GM23248 (cell line): ENCODE measurements at regions not wholly inside any gene's neighbourhood (a gene's known extent, or its start where the extent isn't known, plus 50 kb on each side); places are given as distances from the start of the nearest gene placed in this dataset.

Source experiments
- DNase-seq: peaks from one replicate; pipeline ENCODE4 v3.0.0-alpha.2; 2015
- H2AFZ ChIP-seq: fragments of 200-600 bp; sonication (generic); 2 replicates; pipeline ENCODE4 v1.6.1; 2016; ENCODE audit warnings: antibody characterized with exemption
- H3F3A ChIP-seq: fragments of 200-600 bp; sonication (generic); 2 replicates; pipeline ENCODE4 v1.6.1; 2016; ENCODE audit warnings: mild to moderate bottlenecking, antibody characterized with exemption, mixed run types; ENCODE audit not compliant: insufficient read depth
- H3K27ac ChIP-seq: fragments of 200-600 bp; sonication (generic); 2 replicates; pipeline ENCODE4 v1.5.1; 2016; ENCODE audit warnings: mild to moderate bottlenecking
- H3K27me3 ChIP-seq: fragments of 200-600 bp; sonication (generic); replicated peaks from 2 replicates; pipeline ENCODE4 v1.6.1; 2016; ENCODE audit warnings: mild to moderate bottlenecking; ENCODE audit not compliant: insufficient read depth
- H3K36me3 ChIP-seq: fragments of 200-600 bp; sonication (generic); 2 replicates; pipeline ENCODE4 v1.6.1; 2016; ENCODE audit warnings: low read depth, mild to moderate bottlenecking
- H3K4me1 ChIP-seq: fragments of 200-600 bp; sonication (generic); 2 replicates; pipeline ENCODE4 v1.6.1; 2016; ENCODE audit warnings: mild to moderate bottlenecking; ENCODE audit not compliant: insufficient read depth
- H3K4me2 ChIP-seq: fragments of 200-600 bp; sonication (generic); one replicate; pipeline ENCODE4 v1.6.1; 2016; ENCODE audit warnings: mild to moderate bottlenecking; ENCODE audit not compliant: unreplicated experiment
- H3K4me3 ChIP-seq: fragments of 200-600 bp; sonication (generic); 2 replicates; pipeline ENCODE4 v1.5.1; 2016; ENCODE audit warnings: mild to moderate bottlenecking
- H3K79me2 ChIP-seq: fragments of 200-600 bp; sonication (generic); 2 replicates; pipeline ENCODE4 v1.6.1; 2016; ENCODE audit warnings: mild to moderate bottlenecking; ENCODE audit not compliant: insufficient read depth
- H3K9ac ChIP-seq: fragments of 200-600 bp; sonication (generic); 2 replicates; pipeline ENCODE4 v1.6.1; 2016; ENCODE audit warnings: mild to moderate bottlenecking
- H3K9me2 ChIP-seq: fragments of 200-600 bp; sonication (generic); 2 replicates; pipeline ENCODE4 v1.6.1; 2016; ENCODE audit warnings: mixed run types, mild to moderate bottlenecking, moderate library complexity; ENCODE audit not compliant: insufficient read depth
- H3K9me3 ChIP-seq: fragments of 200-600 bp; sonication (generic); one replicate; pipeline ENCODE4 v1.6.1; 2017; ENCODE audit warnings: low read depth
- H4K20me1 ChIP-seq: fragments of 200-600 bp; sonication (generic); 2 replicates; pipeline ENCODE4 v1.6.0; 2016; ENCODE audit not compliant: insufficient read depth
- EZH2 ChIP-seq: fragments of 200-600 bp; sonication (generic); IDR thresholded peaks from 2 replicates; pipeline ENCODE4 v1.6.1; 2018; ENCODE audit warnings: antibody characterized with exemption, mild to moderate bottlenecking; ENCODE audit not compliant: insufficient read depth, poor library complexity, severe bottlenecking
- EZH2phosphoT487 ChIP-seq: fragments of 200-600 bp; sonication (generic); IDR thresholded peaks from 2 replicates; pipeline ENCODE4 v1.6.1; 2018; ENCODE audit warnings: antibody characterized with exemption, moderate library complexity, mild to moderate bottlenecking, low read depth; ENCODE audit not compliant: insufficient read depth
- WGBS, 2 experiments: methylation state at CpG; one replicate each; pipeline ENCODE4 v1.1.6; 2015 to 2017; ENCODE audit warnings: low lambda C conversion rate in 2 of 2, low coverage in 1 of 2; ENCODE audit errors: missing lambda C conversion rate in 2 of 2; 5-methylcytosine and 5-hydroxymethylcytosine counted together
- in situ Hi-C: fragments of 300-500 bp; cut with MboI; formaldehyde crosslinking; loops from 2 replicates; pipeline ENCODE4 v1.15.0; 2020

- Histone ChIP-seq H3K4me3 (no peak overlapping the region), H3K27me3 (no peaks in the 10 kb centered on the region), H3K4me2 (no peak overlapping the region), H4K20me1 (no peaks in the 10 kb centered on the region), H3F3A (no peaks in the 10 kb centered on the region), H2AFZ (no peak overlapping the region), H3K79me2 (no peaks in the 10 kb centered on the region), H3K9me3 (no peaks in the 10 kb centered on the region), H3K27ac (no peak overlapping the region), H3K36me3 (no peaks in the 10 kb centered on the region), H3K9me2 (no peaks in the 10 kb centered on the region), H3K9ac (no peak overlapping the region), H3K4me1 (no peaks in the 10 kb centered on the region)
- in situ Hi-C loops, result no loop called here
- no peak for TF ChIP-seq EZH2phosphoT487
- no peak for TF ChIP-seq EZH2
- 12 to 15% methylated on average over 3 of the region's 3 CpGs for WGBS, 2 experiments
- no peak for DNase-seq
Measured at GRCh38 chr5:106862450-106863193, 808.1 kb downstream of the EFNA5 start.

- Histone ChIP-seq H2AFZ (no peak overlapping the region), H3K79me2 (no peaks in the 10 kb centered on the region), H3F3A (no peaks in the 10 kb centered on the region), H3K36me3 (no peaks in the 10 kb centered on the region), H3K9me2 (no peaks in the 10 kb centered on the region), H3K27ac (no peak overlapping the region), H3K27me3 (no peaks in the 10 kb centered on the region), H3K9me3 (no peaks in the 10 kb centered on the region), H3K4me3 (no peak overlapping the region), H3K9ac (no peak overlapping the region), H4K20me1 (no peaks in the 10 kb centered on the region), H3K4me2 (no peak overlapping the region), H3K4me1 (no peaks in the 10 kb centered on the region)
- in situ Hi-C loops, result no loop called here
- no peak for DNase-seq
- TF ChIP-seq EZH2phosphoT487, result no peak
- no peak for TF ChIP-seq EZH2
- WGBS, 2 experiments, result 52 to 53% methylated on average over 3 of the region's 3 CpGs
Measured at GRCh38 chr5:106860398-106861044, 810.2 kb downstream of the EFNA5 start.

GRCh38 chr5:106858616-106859015 is 812.1 kb downstream of the EFNA5 start:
- Histone ChIP-seq H3K36me3 (no peaks in the 10 kb centered on the region), H3K9me2 (no peaks in the 10 kb centered on the region), H3K4me1 (no peaks in the 10 kb centered on the region), H3F3A (no peaks in the 10 kb centered on the region), H3K27ac (no peak overlapping the region), H3K79me2 (no peaks in the 10 kb centered on the region), H3K4me3 (no peak overlapping the region), H3K27me3 (no peaks in the 10 kb centered on the region), H2AFZ (no peak overlapping the region), H4K20me1 (no peaks in the 10 kb centered on the region), H3K9me3 (no peaks in the 10 kb centered on the region), H3K9ac (no peak overlapping the region), H3K4me2 (no peak overlapping the region)
- TF ChIP-seq EZH2, result no peak
- DNase-seq, result no peak
- WGBS, 2 experiments, result 22 to 28% methylated on average over 2 of the region's 2 CpGs
- in situ Hi-C loops, result no loop called here

- no peaks in the 10 kb centered on the region for H3K9me2 ChIP-seq
- no peaks in the 10 kb centered on the region for H4K20me1 ChIP-seq
- H3K27me3 ChIP-seq, result no peaks in the 10 kb centered on the region
- no peak overlapping the region for H3K9ac ChIP-seq
- DNase-seq, result no peak
- H3K4me3 ChIP-seq, result no peak overlapping the region
- no peak overlapping the region for H3K4me2 ChIP-seq
- in situ Hi-C loops, result no loop called here
- H3K36me3 ChIP-seq, result no peaks in the 10 kb centered on the region
- H3K27ac ChIP-seq, result no peak overlapping the region
- no peaks in the 10 kb centered on the region for H3K4me1 ChIP-seq
- H3K79me2 ChIP-seq, result no peaks in the 10 kb centered on the region
- TF ChIP-seq EZH2phosphoT487 (no peak), EZH2 (no peak)
- no peaks in the 10 kb centered on the region for H3F3A ChIP-seq
- H3K9me3 ChIP-seq, result no peaks in the 10 kb centered on the region
- no peak overlapping the region for H2AFZ ChIP-seq
- WGBS, 2 experiments, result 33% methylated on average over 3 of the region's 3 CpGs
Measured at GRCh38 chr5:106854922-106855321, 815.8 kb downstream of the EFNA5 start.
